ENCODE measurements at regions not wholly inside any gene's neighbourhood (a gene's known extent, or its start where the extent isn't known, plus 50 kb on each side); places are given as distances from the start of the nearest gene placed in this dataset.

DNA sequence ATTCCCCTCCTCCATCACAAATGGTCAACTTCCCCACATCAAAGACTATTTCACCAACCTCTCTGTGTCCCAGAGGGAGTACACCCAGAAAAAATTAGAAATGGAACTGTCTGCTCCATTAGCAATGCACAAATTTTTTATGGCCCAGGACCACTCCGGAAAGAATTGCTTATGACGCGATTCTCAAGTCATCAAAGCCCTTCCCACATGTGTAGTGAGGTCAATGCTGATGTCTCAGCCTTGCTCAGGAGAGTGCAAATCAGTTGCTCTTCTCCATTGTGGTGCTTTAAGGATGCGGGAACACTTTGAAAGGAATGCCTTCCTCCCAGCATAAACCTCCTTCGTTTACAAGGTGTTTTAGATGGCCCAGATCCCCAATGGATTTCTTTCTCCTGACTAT lies 518.3 kb downstream of the PPARGC1A start:
- TF ChIP-seq EZH2 (optimal IDR thresholded peaks at IDR 0.05; ENCODE audit: low read depth, low read length), result no peak
- TF ChIP-seq, protein P1, sequence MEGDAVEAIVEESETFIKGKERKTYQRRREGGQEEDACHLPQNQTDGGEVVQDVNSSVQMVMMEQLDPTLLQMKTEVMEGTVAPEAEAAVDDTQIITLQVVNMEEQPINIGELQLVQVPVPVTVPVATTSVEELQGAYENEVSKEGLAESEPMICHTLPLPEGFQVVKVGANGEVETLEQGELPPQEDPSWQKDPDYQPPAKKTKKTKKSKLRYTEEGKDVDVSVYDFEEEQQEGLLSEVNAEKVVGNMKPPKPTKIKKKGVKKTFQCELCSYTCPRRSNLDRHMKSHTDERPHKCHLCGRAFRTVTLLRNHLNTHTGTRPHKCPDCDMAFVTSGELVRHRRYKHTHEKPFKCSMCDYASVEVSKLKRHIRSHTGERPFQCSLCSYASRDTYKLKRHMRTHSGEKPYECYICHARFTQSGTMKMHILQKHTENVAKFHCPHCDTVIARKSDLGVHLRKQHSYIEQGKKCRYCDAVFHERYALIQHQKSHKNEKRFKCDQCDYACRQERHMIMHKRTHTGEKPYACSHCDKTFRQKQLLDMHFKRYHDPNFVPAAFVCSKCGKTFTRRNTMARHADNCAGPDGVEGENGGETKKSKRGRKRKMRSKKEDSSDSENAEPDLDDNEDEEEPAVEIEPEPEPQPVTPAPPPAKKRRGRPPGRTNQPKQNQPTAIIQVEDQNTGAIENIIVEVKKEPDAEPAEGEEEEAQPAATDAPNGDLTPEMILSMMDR (IDR thresholded peaks at IDR 0.05; ENCODE audit: low read length), result no peak
- no peak for TF ChIP-seq EZH2phosphoT487 (IDR thresholded peaks at IDR 0.05; ENCODE audit: low read length)
